HepG2 (cell line): ENCODE measurements at regions not wholly inside any gene's neighbourhood (a gene's known extent, or its start where the extent isn't known, plus 50 kb on each side); places are given as distances from the start of the nearest gene placed in this dataset.

ENCODE experiments used
- ASH2L ChIP-seq: fragments of 300-600, 200-600 bp; sonication (generic); IDR thresholded peaks from 2 replicates; pipeline ENCODE4 v1.7.0; 2017; ENCODE audit warnings: low read depth, mild to moderate bottlenecking, moderate library complexity, mixed read lengths, low read length; ENCODE audit not compliant: insufficient read length
- ATF7 ChIP-seq, 2 experiments: fragments of 450-650 bp in 1 of 2; sonication (generic) in 1 of 2; formaldehyde crosslinking in 1 of 2; IDR thresholded peaks; 2 replicates each; pipeline versions ENCODE4 v1.4.0 to v1.6.1; 2016 to 2020; ENCODE audit warnings: antibody characterized with exemption in 1 of 2, mild to moderate bottlenecking in 1 of 2, missing genetic modification reagents in 1 of 2
- CREM ChIP-seq, 2 experiments: sonication (generic) in 1 of 2; formaldehyde crosslinking in 1 of 2; IDR thresholded peaks; 2 replicates each; pipeline versions ENCODE4 v1.4.0 to v1.6.1; 2016 to 2020; ENCODE audit warnings: antibody characterized with exemption in 1 of 2, mild to moderate bottlenecking in 1 of 2, missing genetic modification reagents in 1 of 2
- DMAP1 ChIP-seq: IDR thresholded peaks from 2 replicates; pipeline ENCODE4 v1.6.1; 2016
- DPF2 ChIP-seq: sonication (generic); formaldehyde crosslinking; IDR thresholded peaks from 2 replicates; pipeline ENCODE4 v1.4.0; 2020; ENCODE audit warnings: mild to moderate bottlenecking, low read depth, missing genetic modification reagents, borderline replicate concordance
- EHMT2 ChIP-seq: fragments of 200-600 bp; sonication (generic); IDR thresholded peaks from 2 replicates; pipeline ENCODE4 v1.7.0; 2017; ENCODE audit warnings: antibody characterized with exemption, low read depth, low read length, borderline replicate concordance
- EP300 ChIP-seq, 3 experiments: sonication (generic) in 1 of 3; formaldehyde crosslinking in 1 of 3; IDR thresholded peaks; 2 replicates each; pipeline versions ENCODE4 v1.5.1 to v1.6.1; 2011 to 2020; ENCODE audit warnings: low read depth in 2 of 3, low read length in 2 of 3, borderline replicate concordance in 1 of 3, improper control_type of control experiment in 1 of 3, mild to moderate bottlenecking in 1 of 3, missing genetic modification reagents in 1 of 3, moderate library complexity in 1 of 3
- FOXA1 ChIP-seq, 2 experiments: fragments of 450-650 bp in 1 of 2; sonication (generic) in 1 of 2; formaldehyde crosslinking in 1 of 2; IDR thresholded peaks; 2 replicates each; pipeline versions ENCODE4 v1.4.0 to v1.6.1; 2016 to 2020; ENCODE audit warnings: missing genetic modification reagents in 1 of 2
- FOXK1 ChIP-seq: sonication (generic); formaldehyde crosslinking; IDR thresholded peaks from 2 replicates; pipeline ENCODE4 v1.4.0; 2020; ENCODE audit warnings: low read depth, missing genetic modification reagents, borderline replicate concordance
- HHEX ChIP-seq: IDR thresholded peaks from 2 replicates; pipeline ENCODE4 v1.6.1; 2016; ENCODE audit warnings: control low read depth
- MEIS1 ChIP-seq: sonication (generic); formaldehyde crosslinking; IDR thresholded peaks from 2 replicates; pipeline ENCODE4 v1.9.0; 2021; ENCODE audit warnings: mild to moderate bottlenecking, missing genetic modification reagents, moderate library complexity, borderline replicate concordance
- NONO ChIP-seq, 2 experiments: fragments of 450-650 bp in 1 of 2; sonication (generic) in 1 of 2; formaldehyde crosslinking in 1 of 2; IDR thresholded peaks in 1 of 2; conservative IDR thresholded peaks in 1 of 2; 2 replicates each; pipeline versions ENCODE4 v1.6.1 to v1.8.0; 2017 to 2022; ENCODE audit warnings: mild to moderate bottlenecking in 1 of 2, missing genetic modification reagents in 1 of 2, moderate library complexity in 1 of 2
- PAXIP1 ChIP-seq: sonication (generic); formaldehyde crosslinking; conservative IDR thresholded peaks from 2 replicates; pipeline ENCODE4 v1.4.0; 2020; ENCODE audit warnings: mild to moderate bottlenecking, missing genetic modification reagents, moderate library complexity
- RXRB ChIP-seq: IDR thresholded peaks from 2 replicates; pipeline ENCODE4 v1.6.1; 2016; ENCODE audit warnings: borderline replicate concordance, missing genetic modification reagents, missing compliant biosample characterization
- SIN3A ChIP-seq: IDR thresholded peaks from 2 replicates; pipeline ENCODE4 v1.6.1; 2011; ENCODE audit warnings: low read depth, mild to moderate bottlenecking, control low read depth, low read length, borderline replicate concordance
- SOX6 ChIP-seq, 2 experiments: fragments of 450-650 bp in 1 of 2; sonication (generic) in 1 of 2; formaldehyde crosslinking in 1 of 2; IDR thresholded peaks; 2 replicates each; pipeline versions ENCODE4 v1.4.0 to v1.6.1; 2017 to 2020; ENCODE audit warnings: antibody characterized with exemption in 1 of 2, mild to moderate bottlenecking in 1 of 2, missing genetic modification reagents in 1 of 2
- SP140L ChIP-seq: sonication (generic); formaldehyde crosslinking; IDR thresholded peaks from 2 replicates; pipeline ENCODE4 v1.4.0; 2020; ENCODE audit warnings: missing genetic modification reagents, borderline replicate concordance
- TBX3 ChIP-seq: fragments of 450-650 bp; IDR thresholded peaks from 2 replicates; pipeline ENCODE4 v1.6.1; 2017; ENCODE audit warnings: antibody characterized with exemption, mild to moderate bottlenecking, inconsistent platforms, borderline replicate concordance
- YEATS4 ChIP-seq: sonication (generic); formaldehyde crosslinking; IDR thresholded peaks from 2 replicates; pipeline ENCODE4 v1.4.0; 2020; ENCODE audit warnings: missing genetic modification reagents, borderline replicate concordance
- ZBTB21 ChIP-seq: sonication (generic); formaldehyde crosslinking; IDR thresholded peaks from 2 replicates; pipeline ENCODE4 v1.4.0; 2020; ENCODE audit warnings: missing genetic modification reagents
- ZMYM4 ChIP-seq: sonication (generic); formaldehyde crosslinking; IDR thresholded peaks from 2 replicates; pipeline ENCODE4 v1.8.1; 2023; ENCODE audit warnings: mild to moderate bottlenecking, missing genetic modification reagents
- ZNF12 ChIP-seq: sonication (generic); formaldehyde crosslinking; IDR thresholded peaks from 2 replicates; pipeline ENCODE4 v1.5.0; 2020; ENCODE audit warnings: missing genetic modification reagents
- ZNF3 ChIP-seq: IDR thresholded peaks from 2 replicates; pipeline ENCODE4 v1.7.0; 2017; ENCODE audit warnings: inconsistent platforms
- ZNF317 ChIP-seq: sonication (generic); formaldehyde crosslinking; IDR thresholded peaks from 2 replicates; pipeline ENCODE4 v1.5.0; 2020; ENCODE audit warnings: mild to moderate bottlenecking, missing genetic modification reagents
- ZNF543 ChIP-seq: sonication (generic); formaldehyde crosslinking; IDR thresholded peaks from 2 replicates; pipeline ENCODE4 v1.4.0; 2020; ENCODE audit warnings: mild to moderate bottlenecking, missing genetic modification reagents

- TF ChIP-seq FOXK1 (CRISPR knock-in tag) (peak; percentile 65; the same call in 1 of the 2 replicates), PAXIP1 (CRISPR knock-in tag) (peak; percentile 75), EP300 (IDR thresholded peaks at IDR 0.05; ENCODE audit: low read depth in 2 of 2, low read length in 2 of 2) (peak; percentile 72 to 80), EP300 (CRISPR knock-in tag; IDR thresholded peaks at IDR 0.05; ENCODE audit: borderline replicate concordance) (peak; percentile 67), NONO (IDR thresholded peaks at IDR 0.05) (no peak), NONO (CRISPR knock-in tag; conservative IDR thresholded peaks at IDR 0.05) (peak; percentile 56; the same call in 1 of the 2 replicates), CREM (IDR thresholded peaks at IDR 0.05) (peak; percentile 49; the same call in 1 of the 2 replicates), CREM (CRISPR knock-in tag; IDR thresholded peaks at IDR 0.05) (no peak), ZNF317 (0 out of 2 replicates have a peak, but pooled peaks have one; percentile 32), HHEX (CRISPR knock-in tag) (0 out of 2 replicates have a peak, but pooled peaks have one; percentile 53), ZMYM4 (CRISPR knock-in tag) (peak; percentile 24; the same call in 1 of the 2 replicates), ASH2L (peak; percentile 61), DPF2 (CRISPR knock-in tag) (peak; percentile 58), ATF7 (IDR thresholded peaks at IDR 0.05) (peak; percentile 96), ATF7 (CRISPR knock-in tag; IDR thresholded peaks at IDR 0.05) (no peak), RXRB (CRISPR knock-in tag) (peak; percentile 55; the same call in 1 of the 2 replicates), TBX3 (peak; percentile 85; the same call in 1 of the 2 replicates), YEATS4 (CRISPR knock-in tag) (no peak), ZBTB21 (peak; percentile 70; the same call in 1 of the 2 replicates), SP140L (CRISPR knock-in tag) (no peak), EHMT2 (0 out of 2 replicates have a peak, but pooled peaks have one; percentile 21), MEIS1 (0 out of 2 replicates have a peak, but pooled peaks have one; percentile 34), DMAP1 (CRISPR knock-in tag) (0 out of 2 replicates have a peak, but pooled peaks have one; percentile 24), FOXA1 (IDR thresholded peaks at IDR 0.05) (peak; percentile 88), FOXA1 (CRISPR knock-in tag; IDR thresholded peaks at IDR 0.05) (peak; percentile 95), ZNF12 (CRISPR knock-in tag) (peak; percentile 91), SOX6 (IDR thresholded peaks at IDR 0.05) (no peak), SOX6 (CRISPR knock-in tag; IDR thresholded peaks at IDR 0.05) (peak; percentile 96), ZNF543 (CRISPR knock-in tag) (0 out of 2 replicates have a peak, but pooled peaks have one; percentile 59), ZNF3 (CRISPR knock-in tag) (peak; percentile 61; the same call in 1 of the 2 replicates), SIN3A (no peak)
Measured at GRCh38 chr16:72677662-72678447, 370.1 kb downstream of the ZFHX3 start (continued).
